Esophagus squamous epithelium (tissue), 5 donors: ENCODE measurements at regions not wholly inside any gene's neighbourhood (a gene's known extent, or its start where the extent isn't known, plus 50 kb on each side); places are given as distances from the start of the nearest gene placed in this dataset.
"Not testable (repeated sequence)": the region's sequence is repeated elsewhere in the genome, so short reads cannot be mapped to it uniquely, and the experiment has no call there.

Experiments
- DNase-seq: peaks from one replicate; lab custom pipeline; 2025; lab: John Stamatoyannopoulos, UW
- H3K27ac ChIP-seq, 4 donors: fragments of 200-600 bp; sonication (generic); one replicate each; pipeline ENCODE4 v1.5.1; 2016 to 2019; ENCODE audit warnings: mild to moderate bottlenecking in 1 of 4
- H3K27me3 ChIP-seq, 4 donors: fragments of 200-600 bp; sonication (generic); 1 replicate in 3 of 4; 2 replicates in 1 of 4; pipeline versions ENCODE4 v1.5.1 to v1.6.0; 2017 to 2021; ENCODE audit warnings: antibody characterized with exemption in 1 of 4
- H3K36me3 ChIP-seq, 3 donors: fragments of 200-600 bp; sonication (generic); one replicate each; pipeline ENCODE4 v1.5.1; 2016 to 2019
- H3K4me1 ChIP-seq, 3 donors: fragments of 200-600 bp; sonication (generic); one replicate each; pipeline ENCODE4 v1.5.1; 2017 to 2019
- H3K4me3 ChIP-seq, 4 donors: fragments of 200-600 bp; sonication (generic); 1 replicate in 3 of 4; 2 replicates in 1 of 4; pipeline ENCODE4 v1.5.1; 2016 to 2019; ENCODE audit warnings: mild to moderate bottlenecking in 2 of 4, moderate library complexity in 1 of 4
- H3K9me3 ChIP-seq, 3 donors: fragments of 200-600 bp; sonication (generic); one replicate each; pipeline ENCODE4 v1.5.1; 2016 to 2019
- POLR2A ChIP-seq, 4 donors: fragments of 450-650 bp; IDR thresholded peaks; one replicate each; pipeline ENCODE4 v1.6.1; 2017; ENCODE audit warnings: antibody characterized with exemption in 4 of 4, mild to moderate bottlenecking in 4 of 4, moderate library complexity in 3 of 4
- WGBS, 2 donors: methylation state at CpG; one replicate each; pipeline ENCODE4 v1.1.5; 2018; 5-methylcytosine and 5-hydroxymethylcytosine counted together
- intact Hi-C: fragments of 100-400 bp; cut with DNase I; formaldehyde crosslinking; loops from one replicate; pipeline ENCODE4 v1.15.0; 2022
- TF ChIP-seq, protein P1 (sequence below), 6 experiments: fragments of 450-650 bp in 4 of 6; fragments of 200-600 bp in 2 of 6; sonication (generic) in 2 of 6; IDR thresholded peaks; one replicate each; pipeline ENCODE4 v1.5.1; 2016 to 2019; ENCODE audit warnings: antibody characterized with exemption in 6 of 6, mild to moderate bottlenecking in 4 of 6, moderate library complexity in 4 of 6
- donor health status: DM: yes; HTN: yes; CAD: no.

DNA sequence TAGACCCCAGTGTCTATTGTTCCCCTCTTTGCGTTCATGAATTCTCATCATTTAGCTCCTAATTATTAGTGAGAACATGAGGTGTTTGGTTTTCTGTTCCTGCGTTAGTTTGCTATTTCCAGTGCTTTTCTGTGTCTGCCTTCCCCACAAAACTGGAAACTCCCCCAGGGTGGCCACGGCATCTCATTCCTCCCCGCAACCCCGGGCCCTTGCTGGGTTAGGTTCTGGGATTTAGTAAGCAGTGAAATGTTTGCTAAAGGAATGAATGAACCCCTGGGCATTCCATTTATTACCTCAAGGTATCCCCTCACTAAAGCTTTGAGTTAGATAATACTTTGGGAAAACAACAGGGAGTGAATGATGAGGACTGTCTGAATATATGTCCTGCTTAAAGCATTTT is 142.9 kb downstream of the GLUL start:
- no peak overlapping the region for H3K4me3 ChIP-seq
- TF ChIP-seq, protein P1, sequence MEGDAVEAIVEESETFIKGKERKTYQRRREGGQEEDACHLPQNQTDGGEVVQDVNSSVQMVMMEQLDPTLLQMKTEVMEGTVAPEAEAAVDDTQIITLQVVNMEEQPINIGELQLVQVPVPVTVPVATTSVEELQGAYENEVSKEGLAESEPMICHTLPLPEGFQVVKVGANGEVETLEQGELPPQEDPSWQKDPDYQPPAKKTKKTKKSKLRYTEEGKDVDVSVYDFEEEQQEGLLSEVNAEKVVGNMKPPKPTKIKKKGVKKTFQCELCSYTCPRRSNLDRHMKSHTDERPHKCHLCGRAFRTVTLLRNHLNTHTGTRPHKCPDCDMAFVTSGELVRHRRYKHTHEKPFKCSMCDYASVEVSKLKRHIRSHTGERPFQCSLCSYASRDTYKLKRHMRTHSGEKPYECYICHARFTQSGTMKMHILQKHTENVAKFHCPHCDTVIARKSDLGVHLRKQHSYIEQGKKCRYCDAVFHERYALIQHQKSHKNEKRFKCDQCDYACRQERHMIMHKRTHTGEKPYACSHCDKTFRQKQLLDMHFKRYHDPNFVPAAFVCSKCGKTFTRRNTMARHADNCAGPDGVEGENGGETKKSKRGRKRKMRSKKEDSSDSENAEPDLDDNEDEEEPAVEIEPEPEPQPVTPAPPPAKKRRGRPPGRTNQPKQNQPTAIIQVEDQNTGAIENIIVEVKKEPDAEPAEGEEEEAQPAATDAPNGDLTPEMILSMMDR (IDR thresholded peaks at IDR 0.05), result no peak
- no peak for TF ChIP-seq POLR2A (IDR thresholded peaks at IDR 0.05)
- peaks cover 0 to 14% (median 0%) of the 10 kb centered on the region in 3 donors for H3K4me1 ChIP-seq
- no peaks in the 10 kb centered on the region for H3K27me3 ChIP-seq
- DNase-seq, result no peak
- intact Hi-C loops, result no loop called here
- H3K36me3 ChIP-seq, result no peaks in the 10 kb centered on the region
- WGBS, 2 donors, result 56 to 70% methylated on average over 5 of the region's 5 CpGs
- peak overlapping the region in 3 of 4 donors; percentile 4 to 25 (median 4) for H3K27ac ChIP-seq
- no peaks in the 10 kb centered on the region for H3K9me3 ChIP-seq

DNA sequence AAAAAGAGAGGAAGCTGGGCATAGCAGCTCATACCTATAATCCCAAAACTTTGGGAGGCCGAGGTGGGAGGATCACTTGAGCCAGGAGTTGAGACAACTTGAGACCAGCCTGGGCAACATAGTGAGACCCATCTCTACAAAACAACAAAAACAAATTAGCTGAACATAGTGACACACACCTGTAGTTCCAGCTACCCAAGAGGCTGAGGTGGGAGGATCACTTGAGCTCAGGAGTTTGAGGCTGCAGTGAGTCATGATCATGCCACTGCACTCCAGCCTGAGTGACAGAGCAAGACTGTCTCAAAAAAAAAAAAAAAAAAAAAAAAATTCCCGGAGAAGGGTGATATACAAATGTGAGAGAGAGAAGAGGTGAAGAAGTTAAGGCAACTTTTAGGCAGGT is 143.8 kb downstream of the GLUL start:
- H3K4me1 ChIP-seq, result peaks cover 0 to 14% (median 0%) of the 10 kb centered on the region in 3 donors
- intact Hi-C loops, H3K36me3 ChIP-seq, H3K27me3 ChIP-seq, H3K27ac ChIP-seq, H3K4me3 ChIP-seq, H3K9me3 ChIP-seq, DNase-seq: not testable (repeated sequence)
- 57 to 79% methylated on average over 1 to 2 of the region's 2 CpGs for WGBS, 2 donors

DNA sequence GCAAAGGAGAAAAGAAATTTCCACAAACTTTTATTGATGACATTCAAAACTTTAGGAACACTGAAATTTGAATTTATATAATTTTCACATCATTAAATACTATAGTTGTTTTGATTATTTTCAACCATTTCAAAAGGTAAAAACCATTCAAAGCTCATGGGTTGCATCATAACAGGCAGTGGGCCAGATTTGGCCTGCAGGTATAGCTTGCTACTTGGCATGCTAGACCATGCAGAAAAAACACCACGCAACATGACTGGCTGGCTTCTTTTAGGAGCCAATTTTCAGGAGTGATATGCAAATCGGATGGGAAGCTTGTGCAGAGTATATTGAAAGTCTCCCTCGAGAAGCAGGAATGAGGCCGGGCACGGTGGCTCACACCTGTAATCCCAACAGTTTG is 144.8 kb downstream of the GLUL start:
- H3K27ac ChIP-seq, result no peak overlapping the region
- H3K4me3 ChIP-seq, result no peak overlapping the region
- H3K27me3 ChIP-seq, result no peaks in the 10 kb centered on the region
- H3K36me3 ChIP-seq, result no peaks in the 10 kb centered on the region
- no peak for TF ChIP-seq POLR2A (IDR thresholded peaks at IDR 0.05)
- TF ChIP-seq, protein P1 (IDR thresholded peaks at IDR 0.05), result no peak
- no peak for DNase-seq
- 47 to 67% methylated on average over 4 to 5 of the region's 5 CpGs for WGBS, 2 donors
- intact Hi-C loops, result no loop called here
- H3K9me3 ChIP-seq, result no peaks in the 10 kb centered on the region
- peaks cover 0 to 14% (median 0%) of the 10 kb centered on the region in 3 donors for H3K4me1 ChIP-seq

DNA sequence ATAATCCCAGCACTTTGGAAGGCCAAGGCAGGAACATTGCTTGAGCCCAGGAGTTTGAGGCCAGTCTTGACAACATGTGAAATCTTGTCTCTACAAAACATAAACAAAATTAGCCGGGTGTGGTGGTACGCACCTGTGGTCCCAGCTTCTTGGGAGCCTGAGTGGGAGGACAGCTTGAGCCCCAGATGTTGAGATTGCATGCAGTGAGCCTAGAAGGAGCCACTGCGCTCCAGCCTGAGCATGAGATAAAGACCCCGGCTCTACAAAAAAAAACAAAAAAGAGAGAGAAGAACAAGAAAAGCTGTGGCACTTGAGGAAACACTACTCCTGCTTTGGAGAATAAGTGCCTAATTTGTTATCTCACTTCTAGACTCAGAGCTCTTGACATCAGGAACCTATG is 146.6 kb downstream of the GLUL start:
- H3K27me3 ChIP-seq, result no peaks in the 10 kb centered on the region
- intact Hi-C loops, result no loop called here
- WGBS, 2 donors, result 91 to 98% methylated on average over 4 of the region's 4 CpGs
- H3K4me3 ChIP-seq, result no peak overlapping the region
- TF ChIP-seq, protein P1 (IDR thresholded peaks at IDR 0.05), result no peak
- TF ChIP-seq POLR2A (IDR thresholded peaks at IDR 0.05), result no peak
- no peak overlapping the region for H3K27ac ChIP-seq
- H3K9me3 ChIP-seq, result no peaks in the 10 kb centered on the region
- H3K4me1 ChIP-seq, result peaks cover 0 to 14% (median 0%) of the 10 kb centered on the region in 3 donors
- DNase-seq, result no peak
- no peaks in the 10 kb centered on the region for H3K36me3 ChIP-seq

DNA sequence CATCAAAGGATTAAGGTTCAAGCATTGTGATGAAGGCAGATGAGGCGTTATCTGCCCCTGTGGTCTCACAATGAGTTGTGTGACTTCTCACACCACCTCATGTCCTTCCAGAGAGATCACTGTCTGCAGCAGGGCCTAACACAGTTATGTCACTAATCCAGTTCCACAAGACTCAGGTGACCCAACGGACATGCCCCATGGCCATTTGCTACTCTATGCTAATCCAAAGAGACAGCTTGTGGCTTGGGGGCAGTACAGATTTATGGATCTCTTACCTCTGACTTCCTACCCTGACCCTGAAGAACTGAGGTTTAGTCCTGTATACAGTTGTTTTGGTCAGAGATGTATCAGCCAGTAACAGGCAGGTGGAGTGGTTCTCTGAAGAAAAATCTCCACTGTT is 147.1 kb downstream of the GLUL start:
- Histone ChIP-seq H3K27ac (no peak overlapping the region), H3K4me1 (peaks cover 0 to 16% (median 0%) of the 10 kb centered on the region in 3 donors), H3K9me3 (no peaks in the 10 kb centered on the region), H3K36me3 (no peaks in the 10 kb centered on the region), H3K4me3 (no peak overlapping the region), H3K27me3 (no peaks in the 10 kb centered on the region)
- intact Hi-C loops, result no loop called here
- 87 to 94% methylated on average over 2 of the region's 2 CpGs for WGBS, 2 donors
- TF ChIP-seq POLR2A (IDR thresholded peaks at IDR 0.05), result no peak
- TF ChIP-seq, protein P1 (IDR thresholded peaks at IDR 0.05), result no peak
- no peak for DNase-seq

DNA sequence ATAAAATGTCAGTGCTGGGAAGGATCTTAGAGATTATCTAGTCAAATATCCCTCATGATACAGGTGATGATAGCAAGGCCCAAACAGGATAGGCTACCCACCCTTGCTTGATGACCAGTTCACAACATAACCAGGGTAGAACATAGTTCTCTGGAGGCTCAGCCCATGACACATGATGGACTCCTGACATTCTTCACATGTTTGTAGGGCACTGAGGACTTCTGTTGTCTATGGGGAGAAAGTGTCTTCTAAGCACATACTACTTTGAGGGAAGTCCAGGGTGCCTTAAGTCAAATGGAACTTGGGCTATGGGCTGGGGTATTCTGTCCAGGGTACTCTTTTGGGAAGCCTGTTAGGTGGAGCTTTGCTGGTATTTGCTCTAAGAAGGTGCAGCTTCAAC is 148.9 kb downstream of the GLUL start:
- Histone ChIP-seq H3K27me3 (no peaks in the 10 kb centered on the region), H3K9me3 (no peaks in the 10 kb centered on the region), H3K36me3 (no peaks in the 10 kb centered on the region), H3K4me3 (no peak overlapping the region), H3K27ac (no peak overlapping the region), H3K4me1 (peaks cover 0 to 7% (median 0%) of the 10 kb centered on the region in 3 donors)
- no peak for TF ChIP-seq POLR2A (IDR thresholded peaks at IDR 0.05)
- no peak for DNase-seq
- intact Hi-C loops, result no loop called here
